Frontal cortex (tissue), 3 donors: ENCODE measurements at regions not wholly inside any gene's neighbourhood (a gene's known extent, or its start where the extent isn't known, plus 50 kb on each side); places are given as distances from the start of the nearest gene placed in this dataset.

Source experiments
- DNase-seq, 2 donors: peaks; one replicate each; pipeline ENCODE4 v3.0.0; 2012; ENCODE audit warnings: low spot score in 2 of 2
- FAIRE-seq: peaks from 2 replicates; lab custom pipeline; 2012; peaks lifted over from hg19 to GRCh38; lab: Jason Lieb, UNC
- donor health status: control.
- donor health status: control.
- donor health status: control.

DNA sequence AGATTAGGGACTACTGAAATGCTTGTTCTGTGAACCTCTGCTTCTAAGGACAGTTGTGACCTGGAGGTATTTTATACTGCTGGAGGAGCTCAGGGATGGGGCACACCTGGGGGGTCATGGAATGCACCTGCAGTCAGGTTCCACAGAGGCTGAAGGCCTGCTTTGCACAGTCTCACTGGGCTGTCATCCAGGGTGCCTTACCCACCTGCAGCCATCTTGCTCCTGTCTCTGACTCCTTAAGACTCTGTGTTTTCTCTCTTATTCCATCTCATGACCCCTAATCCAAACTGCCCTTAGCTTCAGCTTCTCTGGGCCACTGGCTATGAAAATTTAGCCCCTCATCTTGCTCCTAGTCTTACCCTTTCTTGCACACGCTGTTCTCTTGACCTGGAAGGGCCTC lies 127.0 kb upstream of the SNX19 start:
- DNase-seq (no peak), FAIRE-seq (no peak)

DNA sequence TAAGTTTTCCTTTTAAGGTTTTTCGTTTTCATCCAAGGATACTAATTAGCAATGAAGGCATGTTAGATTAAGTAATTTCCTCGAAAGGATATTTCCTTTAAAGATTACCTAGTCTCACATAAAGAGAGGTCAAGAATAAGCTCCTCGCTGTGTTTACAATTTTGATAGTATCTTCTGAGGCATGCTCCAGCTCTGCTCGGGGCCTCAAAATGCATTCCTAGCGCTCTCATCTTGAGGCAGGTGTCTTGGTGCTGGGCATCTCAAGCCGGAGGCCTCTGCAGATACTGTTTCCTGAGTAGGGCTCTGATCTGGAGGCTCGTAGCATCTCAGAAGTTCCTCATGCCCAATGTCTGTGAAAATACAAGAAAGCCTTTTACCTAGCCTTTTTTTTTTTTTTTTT lies 128.6 kb upstream of the SNX19 start:
- DNase-seq = no peak
- no peak for FAIRE-seq

DNA sequence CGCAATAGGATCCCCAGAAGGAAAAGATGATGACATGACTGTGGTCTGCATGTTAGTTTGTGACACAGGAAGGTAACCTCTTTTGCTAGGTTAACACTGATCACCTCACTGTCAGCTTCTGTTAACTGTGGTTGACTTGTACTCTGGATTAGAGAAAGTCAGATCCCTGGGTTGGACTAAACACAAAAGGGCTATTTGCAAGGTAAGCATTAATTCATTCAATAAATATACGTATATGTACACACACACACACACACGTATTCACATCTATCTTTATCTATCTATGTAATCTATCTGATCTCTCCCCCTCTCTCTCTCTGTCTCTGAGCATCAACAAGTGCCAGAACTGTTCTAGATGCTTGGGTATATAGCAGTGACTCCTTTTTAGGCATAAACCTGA lies 136.1 kb upstream of the SNX19 start:
- DNase-seq (no peak), FAIRE-seq (no peak)

- FAIRE-seq (no peak), DNase-seq (no peak)
Observed at GRCh38 chr11:131056036-131056435, 139.8 kb upstream of the SNX19 start.

GRCh38 chr11:131063638-131064037 lies 147.4 kb upstream of the SNX19 start:
- no peak for FAIRE-seq

DNA sequence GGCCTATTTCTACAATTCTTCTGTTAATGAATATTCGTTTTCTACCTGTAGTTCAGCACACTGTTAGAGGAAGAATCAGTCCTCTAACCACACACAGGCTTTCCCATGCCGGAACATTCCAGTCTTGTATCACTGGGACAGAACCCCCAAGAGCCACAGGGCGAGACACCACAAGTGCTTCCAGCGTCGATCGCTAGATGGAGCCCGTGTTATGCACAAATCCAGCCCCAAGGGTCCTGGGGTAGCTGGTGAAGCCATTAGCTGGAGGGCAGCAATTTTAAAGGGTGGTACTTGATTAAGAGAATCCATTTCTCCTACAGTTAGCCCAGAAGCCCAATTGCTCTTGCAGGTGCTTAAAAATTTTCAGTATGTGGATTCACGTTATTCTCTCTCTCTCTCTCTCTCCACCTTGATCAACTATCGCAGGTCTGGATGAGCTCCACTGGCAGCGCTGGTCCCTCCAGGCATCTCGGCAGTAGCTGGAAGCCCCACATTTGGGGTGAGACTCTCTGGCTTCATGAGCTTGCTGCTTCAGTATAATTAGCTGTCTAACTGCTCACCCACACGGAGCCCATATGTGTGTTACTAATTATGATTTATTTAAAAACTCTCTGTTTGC lies 148.2 kb upstream of the SNX19 start:
- FAIRE-seq (no peak), DNase-seq (peak; percentile 45 to 65)

More at GRCh38 chr11:131063638-131064037, 147.4 kb upstream of the SNX19 start:
- no peak for DNase-seq

GRCh38 chr11:131065435-131066413 lies 149.4 kb upstream of the SNX19 start:
- DNase-seq (no peak), FAIRE-seq (no peak)

DNA sequence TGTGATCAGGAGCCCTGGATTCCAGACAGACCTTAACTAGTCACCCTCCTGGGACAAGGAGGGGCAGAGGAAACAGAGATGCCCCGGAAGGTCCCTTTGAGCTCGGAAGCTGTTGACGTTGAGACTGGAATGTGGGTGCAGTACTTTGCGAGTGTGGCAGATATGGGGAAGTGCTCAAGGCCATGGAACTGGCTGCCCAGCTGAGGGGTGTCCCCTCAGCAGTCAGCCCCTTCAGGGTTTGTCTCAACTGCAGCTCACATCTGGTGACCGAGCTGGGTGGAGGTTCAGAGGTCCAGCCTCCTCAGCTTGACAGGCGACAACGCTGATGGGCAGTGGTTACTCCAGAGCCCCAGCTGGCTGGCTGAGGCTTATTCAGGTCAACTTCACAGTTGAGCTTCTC lies 150.3 kb upstream of the SNX19 start:
- DNase-seq = no peak
- FAIRE-seq = no peak

DNA sequence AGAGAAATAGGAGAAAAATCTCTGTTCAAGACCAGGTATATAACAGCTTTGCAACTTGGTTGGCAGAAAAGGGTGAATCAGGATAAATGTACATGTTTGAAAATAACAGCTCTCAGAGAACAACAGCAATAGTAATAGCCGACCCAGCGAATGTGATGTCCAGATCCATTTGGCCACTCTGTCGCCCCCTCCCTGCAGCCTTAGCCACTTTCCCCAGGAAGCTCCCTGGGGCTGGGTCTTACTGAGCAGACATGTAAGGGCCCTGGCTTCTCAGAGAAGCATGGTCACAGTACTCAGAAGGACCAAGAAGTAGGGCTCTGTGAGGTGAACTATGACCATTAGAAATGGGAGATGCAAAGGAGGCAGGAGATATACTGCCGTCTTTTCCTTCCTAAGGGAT lies 154.1 kb upstream of the SNX19 start:
- no peak for FAIRE-seq
- no peak for DNase-seq

DNA sequence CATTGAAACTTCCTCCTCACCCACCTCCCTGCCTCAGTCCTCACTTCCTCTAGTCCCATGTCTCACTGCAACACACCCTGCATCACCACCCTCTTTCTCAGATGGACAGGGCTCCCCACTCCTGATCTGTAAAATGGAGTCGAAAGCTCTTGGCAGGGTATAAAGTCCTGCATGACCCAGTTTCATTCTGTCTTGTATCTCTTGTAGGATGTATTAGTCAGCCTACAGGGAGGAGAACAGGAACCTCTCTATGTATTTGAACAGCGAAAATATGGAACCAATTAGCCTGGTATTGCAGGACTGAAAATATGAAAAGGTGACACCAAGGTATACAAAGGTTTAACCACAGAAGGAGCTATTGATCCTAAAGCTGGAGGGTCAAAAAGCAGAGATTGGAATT lies 156.9 kb upstream of the SNX19 start:
- no peak for FAIRE-seq
- DNase-seq = no peak

GRCh38 chr11:131074573-131074972 lies 158.3 kb upstream of the SNX19 start:
- no peak for FAIRE-seq

DNA sequence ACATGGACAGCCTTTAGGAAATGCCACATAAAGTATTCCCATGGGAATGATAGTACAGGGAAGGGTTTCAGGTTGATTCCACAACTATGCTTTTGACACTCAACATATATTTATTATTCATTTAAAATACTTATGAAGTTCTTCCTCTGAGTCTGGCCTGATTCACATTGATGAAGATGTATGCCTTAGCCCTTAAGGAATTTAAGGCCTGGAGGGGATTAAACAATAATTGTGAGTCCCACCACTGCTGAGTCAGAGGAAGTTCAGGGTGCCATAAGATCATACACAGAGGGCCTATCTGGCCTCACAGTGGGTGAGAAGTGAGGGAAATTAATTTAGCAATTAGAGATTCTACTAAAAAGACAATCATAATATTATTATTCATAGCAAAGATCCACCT lies 161.1 kb upstream of the SNX19 start:
- DNase-seq = no peak
- FAIRE-seq = no peak

More at GRCh38 chr11:131074573-131074972, 158.3 kb upstream of the SNX19 start:
- no peak for DNase-seq

DNA sequence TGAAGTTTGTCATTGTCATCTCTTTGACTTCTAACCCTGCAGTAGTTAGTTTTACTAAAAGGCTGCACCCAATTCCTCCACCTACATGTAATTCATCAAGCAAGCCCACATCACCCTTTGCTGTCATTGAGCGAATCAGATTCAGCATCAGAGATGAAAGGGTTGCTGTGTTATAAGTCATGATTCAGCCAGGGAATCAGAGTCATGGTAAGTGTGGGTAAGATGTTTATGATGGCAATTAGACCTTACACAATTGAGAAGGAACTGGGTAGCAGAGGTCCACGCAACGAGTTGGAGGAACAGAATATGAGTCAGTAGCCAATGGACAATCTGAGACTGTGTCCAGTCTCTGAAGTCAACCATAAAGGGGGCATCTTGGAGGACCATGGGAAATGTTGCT lies 162.8 kb upstream of the SNX19 start:
- DNase-seq (no peak), FAIRE-seq (no peak)

DNA sequence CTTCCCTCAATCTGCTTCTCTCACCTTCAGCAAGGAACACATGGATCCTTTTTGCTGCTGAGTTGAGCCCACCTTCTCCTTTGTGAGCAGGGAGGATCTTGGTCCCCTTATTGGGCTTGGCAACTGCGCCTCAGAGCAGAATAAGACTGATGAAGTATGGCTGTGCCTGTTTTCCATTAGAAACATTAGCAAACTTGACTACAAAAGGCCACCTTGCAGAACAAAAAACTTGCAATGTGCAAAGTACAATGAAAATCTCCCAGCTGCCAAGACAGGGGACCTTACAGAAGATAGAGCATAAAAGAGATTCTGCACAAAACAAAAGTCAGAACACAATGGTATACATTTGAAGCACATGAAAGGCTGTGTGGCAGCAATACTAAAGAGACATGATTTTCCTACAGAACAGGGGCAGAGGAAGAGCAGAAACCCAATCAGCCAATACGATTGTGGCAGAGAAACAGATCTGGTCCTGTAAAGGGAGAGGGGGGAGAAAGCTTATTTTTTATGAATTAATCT lies 173.5 kb upstream of the SNX19 start:
- FAIRE-seq (no peak), DNase-seq (no peak)

DNA sequence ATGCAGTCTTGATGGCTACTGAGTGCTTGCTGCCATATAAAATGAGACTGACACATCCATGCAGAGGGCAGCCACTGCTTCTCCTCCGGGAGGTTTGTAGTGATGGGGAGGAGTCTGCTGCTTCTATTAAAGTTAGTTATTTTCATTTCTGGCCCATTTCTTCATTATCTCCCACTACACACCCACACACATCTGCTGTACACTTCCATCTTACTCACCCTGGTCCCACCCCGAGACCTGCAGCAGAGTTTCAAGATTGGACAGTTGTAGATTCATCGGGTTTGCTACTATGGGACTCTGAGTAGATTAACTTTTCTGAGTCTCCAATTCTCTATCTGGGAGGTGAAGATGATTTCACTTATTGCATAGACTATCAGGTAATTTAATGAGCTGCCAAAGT lies 176.2 kb upstream of the SNX19 start:
- DNase-seq (no peak), FAIRE-seq (no peak)

DNA sequence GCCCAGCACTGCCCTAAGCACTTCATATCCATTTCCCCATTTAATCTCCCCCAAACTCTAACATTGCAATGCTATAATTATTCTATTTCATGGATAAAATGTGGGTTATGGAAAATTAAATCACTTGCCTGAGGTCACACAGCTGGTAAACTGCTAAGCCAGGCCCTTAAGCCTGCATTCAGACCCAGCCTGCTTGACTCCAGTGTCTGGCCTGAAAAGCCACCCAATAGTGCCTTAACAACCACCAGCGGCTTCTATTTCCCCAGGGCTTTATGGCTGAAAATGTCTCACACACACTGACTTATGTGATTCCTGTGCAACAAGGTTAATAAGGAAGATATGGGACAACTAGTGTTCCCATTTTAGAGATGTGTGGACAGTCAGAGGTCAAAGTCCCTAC lies 178.5 kb upstream of the SNX19 start:
- FAIRE-seq (no peak), DNase-seq (no peak)

GRCh38 chr11:131095511-131096185 lies 179.4 kb upstream of the SNX19 start:
- FAIRE-seq (no peak), DNase-seq (no peak)

- no peak for DNase-seq
- no peak for FAIRE-seq
Observed at GRCh38 chr11:131099013-131099412, 182.7 kb upstream of the SNX19 start.

GRCh38 chr11:131099746-131100145 lies 183.5 kb upstream of the SNX19 start:
- FAIRE-seq = no peak
- DNase-seq = no peak

GRCh38 chr11:131108760-131109159 lies 192.5 kb upstream of the SNX19 start:
- no peak for FAIRE-seq

GRCh38 chr11:131109257-131109656 lies 193.0 kb upstream of the SNX19 start:
- FAIRE-seq (no peak), DNase-seq (peak in 1 of 2 donors; percentile 7)

More at GRCh38 chr11:131108760-131109159, 192.5 kb upstream of the SNX19 start:
- no peak for DNase-seq
